GM19324 (cell line): ENCODE measurements at regions not wholly inside any gene's neighbourhood (a gene's known extent, or its start where the extent isn't known, plus 50 kb on each side); places are given as distances from the start of the nearest gene placed in this dataset.
"Not testable (repeated sequence)": the region's sequence is repeated elsewhere in the genome, so short reads cannot be mapped to it uniquely, and the experiment has no call there.

Source experiments
- ATAC-seq: cut with Tn5 transposase; IDR thresholded peaks from one replicate; pipeline ENCODE4 v1.9.1; 2021; ENCODE audit warnings: mild to moderate bottlenecking, moderate library complexity; ENCODE audit not compliant: unreplicated experiment, low FRiP score

GRCh38 chrX:81348388-81348787, 146.5 kb downstream of the SH3BGRL start:
- no peak for ATAC-seq

DNA sequence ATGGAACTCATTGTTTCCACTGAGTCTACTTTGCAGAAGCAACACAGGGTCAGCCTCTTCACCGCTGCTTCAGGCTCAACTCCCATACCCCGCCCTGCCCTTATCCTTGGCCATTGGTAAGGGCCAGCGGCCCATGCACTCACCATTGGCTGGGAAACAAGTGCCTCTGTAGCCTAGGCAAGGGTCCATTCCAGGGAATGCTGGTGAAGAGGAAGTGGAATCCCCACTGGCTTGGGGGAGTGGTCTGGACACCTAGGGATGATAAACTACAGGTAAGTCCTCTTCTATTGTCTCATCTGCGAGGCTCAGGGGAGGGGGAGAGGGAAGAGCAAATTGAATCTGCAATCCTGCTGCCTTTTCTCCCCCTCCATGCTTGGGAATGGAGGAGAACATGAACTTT, 153.1 kb downstream of the SH3BGRL start:
- ATAC-seq = no peak

GRCh38 chrX:81355436-81355835, 153.5 kb downstream of the SH3BGRL start:
- ATAC-seq = no peak

- no peak for ATAC-seq
Measured at GRCh38 chrX:81367291-81367690, 165.4 kb downstream of the SH3BGRL start.

- no peak for ATAC-seq
Measured at GRCh38 chrX:81377329-81377728, 175.4 kb downstream of the SH3BGRL start.

GRCh38 chrX:81378560-81378959, 176.7 kb downstream of the SH3BGRL start:
- ATAC-seq = no peak

GRCh38 chrX:81390237-81390636, 188.3 kb downstream of the SH3BGRL start:
- peak; percentile 59 for ATAC-seq

- ATAC-seq = no peak
Measured at GRCh38 chrX:81392396-81392795, 190.5 kb downstream of the SH3BGRL start.

DNA sequence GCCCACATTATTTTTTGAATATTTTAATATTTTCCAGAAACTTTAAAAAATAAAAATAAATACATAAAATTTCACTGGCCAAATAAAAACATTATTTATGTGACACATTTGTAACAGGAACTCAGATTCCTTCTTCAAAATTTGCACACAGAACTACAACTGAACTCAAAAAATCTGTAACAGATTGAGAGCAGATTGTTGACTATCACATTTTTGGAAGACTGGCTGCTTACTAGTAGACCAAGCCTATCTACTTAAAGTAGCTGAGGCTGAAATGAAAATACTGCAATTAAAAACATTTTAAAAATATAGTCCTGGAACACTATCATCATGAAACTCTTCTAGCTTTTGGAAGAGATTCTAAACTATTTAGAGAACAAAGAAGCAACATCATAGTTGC, 203.9 kb downstream of the SH3BGRL start:
- ATAC-seq = no peak

- ATAC-seq = no peak
Measured at GRCh38 chrX:81411517-81411916, 209.6 kb downstream of the SH3BGRL start.

- ATAC-seq = no peak
Measured at GRCh38 chrX:81412428-81412827, 210.5 kb downstream of the SH3BGRL start.

DNA sequence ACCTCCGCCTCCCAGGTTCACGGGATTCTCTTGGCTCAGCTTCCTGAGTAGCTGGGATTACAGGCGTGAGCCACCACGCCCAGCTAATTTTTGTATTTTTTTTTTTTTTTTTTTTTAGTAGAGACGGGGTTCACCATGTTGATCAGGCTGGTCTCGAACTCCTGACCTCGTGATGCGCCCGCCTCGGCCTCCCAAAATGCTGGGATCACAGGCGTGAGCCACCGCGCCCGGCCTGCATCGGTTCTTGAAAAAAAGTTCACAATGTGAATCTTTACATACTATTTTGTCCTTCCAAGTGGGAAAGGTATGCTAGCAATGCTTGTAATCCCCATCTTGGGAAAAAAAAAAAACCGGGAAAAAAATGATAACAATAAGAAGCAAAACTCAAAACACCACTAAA, 211.0 kb downstream of the SH3BGRL start:
- not testable (repeated sequence) for ATAC-seq

GRCh38 chrX:81414630-81415029, 212.7 kb downstream of the SH3BGRL start:
- no peak for ATAC-seq
